Endothelial cell of umbilical vein (primary cell): ENCODE measurements at regions not wholly inside any gene's neighbourhood (a gene's known extent, or its start where the extent isn't known, plus 50 kb on each side); places are given as distances from the start of the nearest gene placed in this dataset.

ENCODE experiments used
- BruUV-seq: library from RNA; stranded (reverse); fragments of 400-500 nt; replicated peaks from 2 replicates; lab custom pipeline; 2021; lab: Mats Ljungman, UMichigan
- CTCF ChIA-PET: fragments of 300-600, 350-600 bp; sonication (Branson Sonifier 250); formaldehyde crosslinking; loops from one replicate; lab custom pipeline; 2021; ENCODE audit warnings: antibody characterized with exemption, inconsistent platforms; lab: Charles Lee
- POLR2A ChIA-PET: fragments of 300-600, 350-600 bp; sonication (Branson Sonifier 250); formaldehyde crosslinking; loops from one replicate; lab custom pipeline; 2021; ENCODE audit warnings: antibody characterized with exemption, inconsistent platforms; lab: Charles Lee
- DNase-seq: peaks from one replicate; pipeline ENCODE4 v3.0.0-alpha.2; 2011; ENCODE audit warnings: low read depth, low spot score
- FAIRE-seq: peaks from 2 replicates; lab custom pipeline; 2011; peaks lifted over from hg19 to GRCh38; lab: Jason Lieb, UNC
- H2AFZ ChIP-seq: 2 replicates; pipeline ENCODE4 v1.6.0; 2012; ENCODE audit warnings: low read depth, low read length, control low read depth, inconsistent platforms
- H3K27ac ChIP-seq: 2 replicates; pipeline ENCODE4 v1.5.1; 2011; ENCODE audit warnings: low read depth, mild to moderate bottlenecking, control low read depth, low read length, moderate library complexity; ENCODE audit not compliant: insufficient read depth
- H3K27me3 ChIP-seq, 2 experiments: 2 replicates each; pipeline versions ENCODE4 v1.6.0 to v1.6.1; 2011; ENCODE audit warnings: low read length in 2 of 2, mixed read lengths in 1 of 2; ENCODE audit not compliant: control insufficient read depth in 2 of 2, insufficient read depth in 2 of 2
- H3K36me3 ChIP-seq, 2 experiments: 2 replicates in 1 of 2; 3 replicates in 1 of 2; pipeline ENCODE4 v1.5.1; 2011; ENCODE audit warnings: low read length in 2 of 2, mild to moderate bottlenecking in 1 of 2, moderate library complexity in 1 of 2; ENCODE audit not compliant: control insufficient read depth in 2 of 2, insufficient read depth in 2 of 2; ENCODE audit errors: extremely low read depth in 1 of 2
- H3K4me1 ChIP-seq: 3 replicates; pipeline ENCODE4 v1.5.1; 2011; ENCODE audit warnings: mild to moderate bottlenecking, low read length; ENCODE audit not compliant: control insufficient read depth, insufficient read depth; ENCODE audit errors: extremely low read depth
- H3K4me2 ChIP-seq: 2 replicates; pipeline ENCODE4 v1.6.1; 2011; ENCODE audit warnings: low read length, control low read depth, mixed read lengths; ENCODE audit not compliant: insufficient read depth
- H3K4me3 ChIP-seq, 3 experiments: fragments of 200-600 bp in 1 of 3; sonication (generic), shearing (Covaris generic) in 1 of 3; replicated peaks in 1 of 3; 2 replicates each; pipeline ENCODE4 v1.5.1; 2011 to 2016; ENCODE audit warnings: control low read depth in 3 of 3, low read length in 3 of 3, mild to moderate bottlenecking in 2 of 3, inconsistent platforms in 1 of 3, low read depth in 1 of 3, moderate library complexity in 1 of 3; ENCODE audit not compliant: insufficient read depth in 1 of 3
- H3K79me2 ChIP-seq: 2 replicates; pipeline ENCODE4 v1.6.0; 2012; ENCODE audit warnings: low read length, inconsistent platforms; ENCODE audit not compliant: control insufficient read depth, insufficient read depth
- H3K9ac ChIP-seq: replicated peaks from 2 replicates; pipeline ENCODE3; 2011; ENCODE audit warnings: low read length, control low read depth; ENCODE audit not compliant: insufficient read depth; ENCODE audit errors: extremely low read depth
- H3K9me1 ChIP-seq: replicated peaks from 3 replicates; pipeline ENCODE4 v1.6.0; 2011; ENCODE audit warnings: mild to moderate bottlenecking, low read length; ENCODE audit not compliant: control insufficient read depth, insufficient read depth; ENCODE audit errors: extremely low read depth
- H3K9me3 ChIP-seq: replicated peaks from 2 replicates; pipeline ENCODE4 v1.5.1; 2012; ENCODE audit warnings: low read length, inconsistent platforms; ENCODE audit not compliant: control insufficient read depth, insufficient read depth
- H4K20me1 ChIP-seq: replicated peaks from 2 replicates; pipeline ENCODE3; 2011; ENCODE audit warnings: mild to moderate bottlenecking, low read length; ENCODE audit not compliant: control insufficient read depth, insufficient read depth; ENCODE audit errors: extremely low read depth
- EZH2 ChIP-seq: IDR thresholded peaks from 2 replicates; pipeline ENCODE4 v1.6.1; 2012; ENCODE audit warnings: borderline replicate concordance, low read depth, mild to moderate bottlenecking, moderate library complexity, low read length, inconsistent platforms; ENCODE audit not compliant: severe bottlenecking
- FOS ChIP-seq: IDR thresholded peaks from 2 replicates; pipeline ENCODE4 v1.6.1; 2011; ENCODE audit warnings: mild to moderate bottlenecking, low read length, moderate library complexity, borderline replicate concordance; ENCODE audit not compliant: insufficient read depth
- GATA2 ChIP-seq: IDR thresholded peaks from 2 replicates; pipeline ENCODE4 v1.7.0; 2011; ENCODE audit warnings: low read depth, mild to moderate bottlenecking, moderate library complexity, mixed read lengths, low read length; ENCODE audit not compliant: insufficient read length, insufficient read depth
- JUN ChIP-seq: IDR thresholded peaks from 2 replicates; pipeline ENCODE4 v1.6.1; 2011; ENCODE audit warnings: borderline replicate concordance, low read depth; ENCODE audit not compliant: insufficient read length, insufficient read depth
- MYC ChIP-seq: IDR thresholded peaks from one replicate; pipeline ENCODE4 v1.6.1; 2011; ENCODE audit warnings: mild to moderate bottlenecking, low read depth, low read length
- POLR2A ChIP-seq: IDR thresholded peaks from 2 replicates; pipeline ENCODE4 v1.6.1; 2012; ENCODE audit warnings: low read depth, mild to moderate bottlenecking, control low read depth, low read length
- POLR2AphosphoS5 ChIP-seq: IDR thresholded peaks from 2 replicates; pipeline ENCODE4 v1.6.1; 2012; ENCODE audit warnings: low read depth, mild to moderate bottlenecking, control low read depth, low read length, moderate library complexity; ENCODE audit not compliant: insufficient read depth
- dilution Hi-C: fragments of 300-500 bp; cut with MboI; formaldehyde crosslinking; loops from one replicate; pipeline ENCODE4 v1.15.0; 2019; ENCODE audit warnings: low sequenced_read_pairs; ENCODE audit not compliant: extremely low pct_ligation_motif_present
- intact Hi-C: fragments of 100-400 bp; cut with micrococcal nuclease; formaldehyde crosslinking; loops from one replicate; pipeline ENCODE4 v1.10.0; 2022
- TF ChIP-seq, protein P1 (sequence below): IDR thresholded peaks from 2 replicates; pipeline ENCODE4 v1.6.1; 2011; ENCODE audit not compliant: insufficient read depth, insufficient read length
- TF ChIP-seq, protein P2 (sequence below), 2 donors: IDR thresholded peaks; 1 replicate in 1 of 2; 2 replicates in 1 of 2; pipeline ENCODE4 v1.5.1; 2011; ENCODE audit warnings: low read length in 2 of 2, mild to moderate bottlenecking in 2 of 2, moderate library complexity in 2 of 2, control low read depth in 1 of 2, inconsistent platforms in 1 of 2, low read depth in 1 of 2; ENCODE audit not compliant: insufficient read depth in 1 of 2; ENCODE audit errors: extremely low read depth in 1 of 2

GRCh38 chr11:109785198-109785597 is 308.0 kb upstream of the ZC3H12C start:
- no peaks in the 10 kb centered on the region for H3K36me3 ChIP-seq
- no peaks in the 10 kb centered on the region for H4K20me1 ChIP-seq
- ChIA-PET POLR2A (no interaction called here), CTCF (interaction anchor here (1.2 kb wide), 1 partner anchor 154 kb away, joined by 3 read pairs; no protein-coding TSS in a partner anchor)
- H3K9ac ChIP-seq = no peak overlapping the region
- no TSS peak for BruUV-seq
- no peaks in the 10 kb centered on the region for H3K4me1 ChIP-seq
- dilution Hi-C loops = no loop called here
- no peak for FAIRE-seq
- no peak overlapping the region for H3K4me2 ChIP-seq
- no peak for DNase-seq
- no peaks in the 10 kb centered on the region for H3K79me2 ChIP-seq
- no peaks in the 10 kb centered on the region for H3K9me3 ChIP-seq
- TF ChIP-seq MYC (no peak), FOS (no peak), EZH2 (no peak), GATA2 (no peak), POLR2AphosphoS5 (no peak), POLR2A (no peak), JUN (no peak)
- TF ChIP-seq, protein P1, sequence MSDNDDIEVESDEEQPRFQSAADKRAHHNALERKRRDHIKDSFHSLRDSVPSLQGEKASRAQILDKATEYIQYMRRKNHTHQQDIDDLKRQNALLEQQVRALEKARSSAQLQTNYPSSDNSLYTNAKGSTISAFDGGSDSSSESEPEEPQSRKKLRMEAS = no peak
- TF ChIP-seq, protein P2, sequence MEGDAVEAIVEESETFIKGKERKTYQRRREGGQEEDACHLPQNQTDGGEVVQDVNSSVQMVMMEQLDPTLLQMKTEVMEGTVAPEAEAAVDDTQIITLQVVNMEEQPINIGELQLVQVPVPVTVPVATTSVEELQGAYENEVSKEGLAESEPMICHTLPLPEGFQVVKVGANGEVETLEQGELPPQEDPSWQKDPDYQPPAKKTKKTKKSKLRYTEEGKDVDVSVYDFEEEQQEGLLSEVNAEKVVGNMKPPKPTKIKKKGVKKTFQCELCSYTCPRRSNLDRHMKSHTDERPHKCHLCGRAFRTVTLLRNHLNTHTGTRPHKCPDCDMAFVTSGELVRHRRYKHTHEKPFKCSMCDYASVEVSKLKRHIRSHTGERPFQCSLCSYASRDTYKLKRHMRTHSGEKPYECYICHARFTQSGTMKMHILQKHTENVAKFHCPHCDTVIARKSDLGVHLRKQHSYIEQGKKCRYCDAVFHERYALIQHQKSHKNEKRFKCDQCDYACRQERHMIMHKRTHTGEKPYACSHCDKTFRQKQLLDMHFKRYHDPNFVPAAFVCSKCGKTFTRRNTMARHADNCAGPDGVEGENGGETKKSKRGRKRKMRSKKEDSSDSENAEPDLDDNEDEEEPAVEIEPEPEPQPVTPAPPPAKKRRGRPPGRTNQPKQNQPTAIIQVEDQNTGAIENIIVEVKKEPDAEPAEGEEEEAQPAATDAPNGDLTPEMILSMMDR (IDR thresholded peaks at IDR 0.05; ENCODE audit: extremely low read depth in 1 of 2, insufficient read depth in 1 of 2, low read depth in 1 of 2, low read length in 2 of 2) = no peak
- H3K27ac ChIP-seq = no peak overlapping the region
- no peak overlapping the region for H2AFZ ChIP-seq
- H3K27me3 ChIP-seq = no peaks in the 10 kb centered on the region
- H3K4me3 ChIP-seq = no peak overlapping the region
- intact Hi-C loops = no loop called here
- no peaks in the 10 kb centered on the region for H3K9me1 ChIP-seq
